K562 (cell line): ENCODE measurements at regions not wholly inside any gene's neighbourhood (a gene's known extent, or its start where the extent isn't known, plus 50 kb on each side); places are given as distances from the start of the nearest gene placed in this dataset.

ENCODE experiments used
- BRCA1 ChIP-seq, 2 experiments: fragments of 450-650 bp in 1 of 2; sonication (generic) in 1 of 2; formaldehyde crosslinking in 1 of 2; IDR thresholded peaks; 2 replicates each; pipeline versions ENCODE4 v1.5.0 to v1.6.1; 2017 to 2020; ENCODE audit warnings: mild to moderate bottlenecking in 1 of 2, missing genetic modification reagents in 1 of 2
- POLR2A ChIP-seq: fragments of 450-650 bp; conservative IDR thresholded peaks from 2 replicates; pipeline ENCODE4 v1.6.1; 2016
- SRSF1 ChIP-seq: fragments of 200-400 bp; formaldehyde crosslinking; IDR thresholded peaks from 2 replicates; pipeline ENCODE4 v1.6.1; 2017; ENCODE audit warnings: mild to moderate bottlenecking, low read depth, low read length, moderate library complexity
- ZKSCAN3 ChIP-seq: fragments of 250-450 bp; sonication (Bioruptor Pico); IDR thresholded peaks from 2 replicates; pipeline ENCODE4 v1.4.0; 2020
- TF ChIP-seq, protein P1 (sequence below): sonication (generic); formaldehyde crosslinking; IDR thresholded peaks from 2 replicates; pipeline ENCODE4 v1.5.0; 2020; ENCODE audit warnings: missing genetic modification reagents

DNA sequence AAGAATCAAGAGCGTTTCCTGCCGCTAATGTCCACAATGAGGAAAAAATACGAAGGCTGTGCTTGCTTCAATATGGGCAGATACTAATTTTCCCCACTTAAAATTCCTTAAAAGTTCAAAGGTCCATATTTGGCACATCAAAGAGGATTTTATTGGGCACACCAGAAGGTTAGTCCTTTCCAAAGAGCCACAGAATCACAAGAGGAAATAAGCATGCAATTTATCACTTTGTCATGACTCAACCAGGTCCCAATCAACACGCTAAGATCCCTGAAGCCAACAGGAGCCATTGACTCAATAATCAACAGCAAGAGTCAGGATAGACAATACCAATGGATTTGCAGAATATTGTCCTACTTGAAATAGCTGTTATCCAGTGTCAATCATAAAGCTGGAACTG, 80.6 kb downstream of the MAP1LC3B2 start:
- TF ChIP-seq, protein P1, sequence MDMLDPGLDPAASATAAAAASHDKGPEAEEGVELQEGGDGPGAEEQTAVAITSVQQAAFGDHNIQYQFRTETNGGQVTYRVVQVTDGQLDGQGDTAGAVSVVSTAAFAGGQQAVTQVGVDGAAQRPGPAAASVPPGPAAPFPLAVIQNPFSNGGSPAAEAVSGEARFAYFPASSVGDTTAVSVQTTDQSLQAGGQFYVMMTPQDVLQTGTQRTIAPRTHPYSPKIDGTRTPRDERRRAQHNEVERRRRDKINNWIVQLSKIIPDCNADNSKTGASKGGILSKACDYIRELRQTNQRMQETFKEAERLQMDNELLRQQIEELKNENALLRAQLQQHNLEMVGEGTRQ (CRISPR knock-in tag) = no peak
- TF ChIP-seq POLR2A (no peak), BRCA1 (IDR thresholded peaks at IDR 0.05) (no peak), BRCA1 (CRISPR knock-in tag; IDR thresholded peaks at IDR 0.05) (no peak), ZKSCAN3 (CRISPR knock-in tag) (no peak), SRSF1 (no peak)
